LNCaP clone FGC (cell line): ENCODE measurements at regions not wholly inside any gene's neighbourhood (a gene's known extent, or its start where the extent isn't known, plus 50 kb on each side); places are given as distances from the start of the nearest gene placed in this dataset.

Source experiments
- DNase-seq: peaks from one replicate; pipeline ENCODE4 v3.0.0-alpha.2; 2011; ENCODE audit warnings: low read depth
- H3K4me3 ChIP-seq: 2 replicates; pipeline ENCODE4 v1.5.1; 2011; ENCODE audit warnings: mild to moderate bottlenecking, low read depth, low read length, control low read depth
- TF ChIP-seq, protein P1 (sequence below): IDR thresholded peaks from 2 replicates; pipeline ENCODE4 v1.5.1; 2012; ENCODE audit warnings: mild to moderate bottlenecking; ENCODE audit not compliant: control insufficient read depth, insufficient read depth; ENCODE audit errors: extremely low read depth

DNA sequence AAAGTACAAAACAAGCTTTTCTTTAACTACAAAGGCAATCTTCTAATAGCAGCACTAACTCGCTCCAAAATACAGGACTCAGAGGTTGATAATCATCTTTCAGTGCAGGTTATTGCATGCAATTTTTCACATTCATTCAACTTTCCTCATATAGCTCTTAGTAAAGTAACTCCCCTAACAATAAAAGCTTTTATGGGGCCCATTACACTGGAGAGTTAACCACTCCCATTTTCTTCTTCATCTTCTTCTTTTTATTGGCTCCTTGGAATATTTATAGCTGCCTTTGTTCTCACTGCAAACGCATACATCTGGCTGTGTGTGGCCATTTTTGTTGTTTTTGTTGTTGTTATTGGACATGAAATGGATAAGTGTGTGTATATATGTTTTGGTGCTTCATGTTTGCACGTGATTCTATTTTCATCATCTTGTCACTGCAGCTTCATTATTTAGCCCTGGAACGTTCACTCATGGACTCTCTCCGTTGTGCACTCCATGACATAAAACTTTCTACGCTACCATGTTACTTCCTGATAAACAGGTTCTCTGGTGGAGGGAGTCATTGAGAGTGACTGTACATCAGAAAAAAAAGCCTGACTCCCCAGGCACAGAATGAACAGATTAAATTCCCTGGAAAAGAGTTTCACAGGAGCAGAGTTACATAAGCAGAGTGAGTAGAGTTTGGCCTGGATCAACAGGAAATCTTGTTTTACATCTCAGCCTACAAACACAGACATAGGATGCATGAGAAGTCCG lies 236.4 kb upstream of the SP4 start:
- peak; percentile 32 for DNase-seq
- H3K4me3 ChIP-seq = no peak overlapping the region
- TF ChIP-seq, protein P1, sequence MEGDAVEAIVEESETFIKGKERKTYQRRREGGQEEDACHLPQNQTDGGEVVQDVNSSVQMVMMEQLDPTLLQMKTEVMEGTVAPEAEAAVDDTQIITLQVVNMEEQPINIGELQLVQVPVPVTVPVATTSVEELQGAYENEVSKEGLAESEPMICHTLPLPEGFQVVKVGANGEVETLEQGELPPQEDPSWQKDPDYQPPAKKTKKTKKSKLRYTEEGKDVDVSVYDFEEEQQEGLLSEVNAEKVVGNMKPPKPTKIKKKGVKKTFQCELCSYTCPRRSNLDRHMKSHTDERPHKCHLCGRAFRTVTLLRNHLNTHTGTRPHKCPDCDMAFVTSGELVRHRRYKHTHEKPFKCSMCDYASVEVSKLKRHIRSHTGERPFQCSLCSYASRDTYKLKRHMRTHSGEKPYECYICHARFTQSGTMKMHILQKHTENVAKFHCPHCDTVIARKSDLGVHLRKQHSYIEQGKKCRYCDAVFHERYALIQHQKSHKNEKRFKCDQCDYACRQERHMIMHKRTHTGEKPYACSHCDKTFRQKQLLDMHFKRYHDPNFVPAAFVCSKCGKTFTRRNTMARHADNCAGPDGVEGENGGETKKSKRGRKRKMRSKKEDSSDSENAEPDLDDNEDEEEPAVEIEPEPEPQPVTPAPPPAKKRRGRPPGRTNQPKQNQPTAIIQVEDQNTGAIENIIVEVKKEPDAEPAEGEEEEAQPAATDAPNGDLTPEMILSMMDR = no peak

DNA sequence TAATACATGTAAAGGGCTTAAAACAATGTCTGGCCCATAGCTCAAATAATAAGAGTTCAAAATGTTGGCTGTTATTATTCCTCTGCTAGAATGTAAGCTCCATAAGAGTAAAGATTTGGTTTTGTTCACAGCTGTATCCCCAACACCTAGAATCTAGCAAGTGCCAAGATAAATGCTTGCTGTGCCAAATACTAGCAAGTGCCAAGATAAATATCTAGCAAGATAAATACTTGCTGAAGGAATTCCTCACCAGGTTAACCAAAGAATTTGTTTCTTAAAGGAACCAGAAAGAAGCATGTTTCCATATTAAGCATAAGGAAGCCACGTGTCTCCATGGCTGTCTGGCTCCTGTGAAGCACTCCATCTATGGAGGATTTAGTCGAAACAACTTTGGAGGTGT lies 235.2 kb upstream of the SP4 start:
- peak; percentile 88 for DNase-seq
- TF ChIP-seq, protein P1 = no peak

DNA sequence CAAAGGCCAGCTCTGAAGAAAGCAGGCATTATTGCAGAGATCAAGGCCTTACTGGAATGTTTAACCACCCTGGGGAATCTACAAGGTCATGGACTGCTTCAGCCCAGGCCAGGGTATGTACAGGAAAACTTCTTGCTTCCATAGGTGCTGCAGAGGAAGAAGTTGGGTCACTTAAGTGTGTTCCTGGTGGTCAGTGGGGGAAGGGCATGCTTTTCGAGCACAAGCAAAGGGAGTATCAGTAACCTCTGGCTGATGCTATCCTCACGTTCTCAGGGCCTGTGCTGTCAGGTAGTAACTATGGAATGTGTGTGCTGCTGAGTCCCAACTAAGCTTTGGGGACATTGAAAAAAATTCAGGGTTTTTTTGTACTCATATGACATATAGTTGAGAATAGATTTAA lies 234.0 kb upstream of the SP4 start:
- no peak for DNase-seq
- TF ChIP-seq, protein P1 = no peak

More for the DNA sequence above, 235.2 kb upstream of the SP4 start:
- no peak overlapping the region for H3K4me3 ChIP-seq

DNA sequence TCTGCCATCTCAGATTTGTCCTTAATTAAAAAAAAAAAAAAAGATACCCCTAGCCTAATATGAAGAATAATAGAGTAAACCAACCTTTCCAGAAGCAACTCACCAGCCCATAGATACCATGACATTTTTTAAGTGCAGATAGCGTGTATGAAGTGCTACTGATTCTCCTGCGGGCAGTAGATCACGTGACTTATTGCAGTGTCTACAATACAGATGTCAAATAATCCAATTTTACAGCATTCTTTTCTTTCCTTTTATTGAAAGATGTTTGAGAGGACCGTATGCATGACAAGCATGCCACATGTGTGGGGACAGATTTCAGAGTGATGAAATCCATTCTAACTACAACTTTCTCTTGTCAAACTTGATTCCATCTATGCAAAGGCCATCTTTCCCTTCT lies 232.9 kb upstream of the SP4 start:
- H3K4me3 ChIP-seq = no peak overlapping the region
- no peak for DNase-seq
- TF ChIP-seq, protein P1 = no peak

More for the DNA sequence above, 234.0 kb upstream of the SP4 start:
- H3K4me3 ChIP-seq = no peak overlapping the region

DNA sequence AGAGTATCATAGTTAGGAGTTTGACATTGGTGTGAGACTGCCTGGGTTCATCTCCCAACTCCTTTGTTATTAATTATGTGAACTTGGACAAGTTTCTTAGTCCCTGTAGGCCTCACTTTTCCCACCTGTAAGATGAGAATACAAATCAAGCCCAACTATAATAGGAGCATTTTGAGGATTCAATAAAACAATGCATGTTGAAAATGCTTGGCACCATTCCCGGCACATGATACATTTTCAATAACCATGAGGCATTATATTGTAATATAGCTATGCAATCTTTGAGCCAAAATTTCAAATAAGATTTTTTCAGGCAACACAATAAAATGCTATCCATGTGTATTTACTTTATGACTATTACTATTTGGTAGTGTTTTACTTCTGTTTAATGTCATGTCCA lies 229.0 kb upstream of the SP4 start:
- TF ChIP-seq, protein P1 = no peak
- no peak overlapping the region for H3K4me3 ChIP-seq

DNA sequence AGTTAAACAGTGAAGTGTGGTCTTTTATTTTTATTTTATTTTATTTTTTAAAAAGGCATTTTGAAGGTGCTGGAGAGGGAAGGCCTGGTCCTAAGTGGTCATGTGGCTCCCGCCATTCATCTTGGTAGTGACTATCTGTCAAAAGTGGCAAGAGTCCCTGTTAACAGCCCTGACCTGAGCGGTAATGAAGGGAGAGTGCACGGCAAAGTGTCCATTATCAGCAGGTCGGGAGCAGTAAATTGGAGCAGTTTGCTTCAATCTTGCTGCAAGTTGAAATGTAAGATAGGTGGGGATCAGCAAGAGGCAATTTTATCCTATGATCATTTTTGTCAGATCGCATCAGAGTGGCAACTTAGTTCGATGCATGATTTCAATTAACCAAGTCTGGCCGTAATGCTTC lies 227.4 kb upstream of the SP4 start:
- TF ChIP-seq, protein P1 = no peak
- no peak for DNase-seq
- no peak overlapping the region for H3K4me3 ChIP-seq

More for the DNA sequence above, 229.0 kb upstream of the SP4 start:
- no peak for DNase-seq

DNA sequence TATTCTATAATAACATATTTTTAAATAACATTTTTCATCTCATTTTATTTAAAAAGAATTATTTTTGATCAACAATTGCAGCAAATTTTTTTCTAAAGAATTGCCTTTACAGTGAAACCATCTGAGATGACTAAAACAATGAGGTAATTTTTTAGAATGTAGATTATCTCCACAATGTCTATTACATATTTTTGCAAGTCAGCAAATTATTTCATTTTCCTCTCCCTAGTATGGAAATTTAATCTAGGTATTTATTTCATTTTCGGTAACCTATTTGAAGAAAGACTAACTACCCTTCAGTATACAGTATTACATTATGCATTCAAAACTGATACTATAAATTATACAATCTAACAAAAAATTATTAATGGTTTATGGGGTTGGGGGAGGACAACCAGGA lies 213.2 kb upstream of the SP4 start:
- DNase-seq = no peak
- no peak overlapping the region for H3K4me3 ChIP-seq
- TF ChIP-seq, protein P1 = no peak
